ENCODE measurements at regions not wholly inside any gene's neighbourhood (a gene's known extent, or its start where the extent isn't known, plus 50 kb on each side); places are given as distances from the start of the nearest gene placed in this dataset.

- TF ChIP-seq EP300 (IDR thresholded peaks at IDR 0.05) = no peak
- TF ChIP-seq CTCF (IDR thresholded peaks at IDR 0.05) = no peak
- no peak for TF ChIP-seq POLR2AphosphoS5 (IDR thresholded peaks at IDR 0.05)
- no peak for TF ChIP-seq POLR2A (IDR thresholded peaks at IDR 0.05; ENCODE audit: low read depth)
- peaks cover 0 to 22% (median 2%) of the 10 kb centered on the region in 4 donors for H3K4me1 ChIP-seq
- no peaks in the 10 kb centered on the region for H3K9me3 ChIP-seq
- no peaks in the 10 kb centered on the region for H3K27me3 ChIP-seq
- WGBS = 75% methylated on average over 4 of the region's 4 CpGs
- H3K4me3 ChIP-seq = no peak overlapping the region
- H3K36me3 ChIP-seq = no peaks in the 10 kb centered on the region
- H3K27ac ChIP-seq (replicated peaks in 1 of 4) = no peak overlapping the region
- intact Hi-C loops (cut with DNase I) = no loop called here
- DNase-seq (ENCODE audit: extremely low spot score) = no peak
Observed at GRCh38 chr10:43700306-43700705, 51.6 kb upstream of the ZNF32 start.

GRCh38 chr10:43699516-43699915, 50.8 kb upstream of the ZNF32 start:
- no peak overlapping the region for H3K27ac ChIP-seq (replicated peaks in 1 of 4)
- no peak for DNase-seq (ENCODE audit: extremely low spot score)
- H3K4me1 ChIP-seq = peaks cover 0 to 22% (median 2%) of the 10 kb centered on the region in 4 donors
- no peak overlapping the region for H3K4me3 ChIP-seq
- no peaks in the 10 kb centered on the region for H3K27me3 ChIP-seq
- intact Hi-C loops (cut with DNase I) = no loop called here
- TF ChIP-seq POLR2AphosphoS5 (IDR thresholded peaks at IDR 0.05) (no peak), POLR2A (IDR thresholded peaks at IDR 0.05; ENCODE audit: low read depth) (no peak), CTCF (IDR thresholded peaks at IDR 0.05) (no peak), EP300 (IDR thresholded peaks at IDR 0.05) (no peak)
- H3K36me3 ChIP-seq = no peaks in the 10 kb centered on the region
- H3K9me3 ChIP-seq = no peaks in the 10 kb centered on the region
- 96% methylated on average over 2 of the region's 2 CpGs for WGBS

Small RNAs in the stretch of these regions (small RNA-seq; reads per million reads assigned to genes)
- 0 reads per million in 3 donors for gene UQCRHP3
